Urinary bladder (tissue), 3 donors: ENCODE measurements at regions not wholly inside any gene's neighbourhood (a gene's known extent, or its start where the extent isn't known, plus 50 kb on each side); places are given as distances from the start of the nearest gene placed in this dataset.
A peak's percentile ranks its signal among the peaks of the same experiment; 100 is the strongest.
"Not testable (repeated sequence)": the region's sequence is repeated elsewhere in the genome, so short reads cannot be mapped to it uniquely, and the experiment has no call there.

Source experiments
- DNase-seq: peaks from one replicate; pipeline ENCODE4 v3.0.0-alpha.2; 2015; ENCODE audit errors: extremely low spot score
- H3K27ac ChIP-seq: one replicate; pipeline ENCODE4 v1.5.1; 2013; ENCODE audit warnings: low read depth, mild to moderate bottlenecking, moderate library complexity
- H3K36me3 ChIP-seq: one replicate; pipeline ENCODE4 v1.6.1; 2013; ENCODE audit warnings: mild to moderate bottlenecking, moderate library complexity; ENCODE audit not compliant: insufficient read depth
- H3K4me1 ChIP-seq: one replicate; pipeline ENCODE4 v1.6.1; 2013; ENCODE audit warnings: mild to moderate bottlenecking, moderate library complexity; ENCODE audit not compliant: insufficient read depth
- H3K4me3 ChIP-seq: one replicate; pipeline ENCODE4 v1.5.1; 2013; ENCODE audit warnings: low read depth, low read length
- WGBS: extraction: QIAGEN DNeasy Blood & Tissue Kit; methylation state at CpG from one replicate; pipeline ENCODE4 v1.1.7; 2013; 5-methylcytosine and 5-hydroxymethylcytosine counted together
- donor health status: healthy with polysubstance abuse.
- donor health status: healthy.

GRCh38 chrX:131663726-131664125 is 119.9 kb downstream of the OR13H1 start:
- 96% methylated on average over 9 of the region's 9 CpGs for WGBS
- H3K36me3 ChIP-seq, H3K27ac ChIP-seq, DNase-seq, H3K4me1 ChIP-seq, H3K4me3 ChIP-seq: not testable (repeated sequence)

GRCh38 chrX:131671735-131672134 is 127.9 kb downstream of the OR13H1 start:
- no peaks in the 10 kb centered on the region for H3K36me3 ChIP-seq
- WGBS = 26% methylated on average over 2 of the region's 2 CpGs
- DNase-seq = peak; percentile 5
- no peaks in the 10 kb centered on the region for H3K4me1 ChIP-seq
- H3K4me3 ChIP-seq = no peak overlapping the region
- no peak overlapping the region for H3K27ac ChIP-seq

DNA sequence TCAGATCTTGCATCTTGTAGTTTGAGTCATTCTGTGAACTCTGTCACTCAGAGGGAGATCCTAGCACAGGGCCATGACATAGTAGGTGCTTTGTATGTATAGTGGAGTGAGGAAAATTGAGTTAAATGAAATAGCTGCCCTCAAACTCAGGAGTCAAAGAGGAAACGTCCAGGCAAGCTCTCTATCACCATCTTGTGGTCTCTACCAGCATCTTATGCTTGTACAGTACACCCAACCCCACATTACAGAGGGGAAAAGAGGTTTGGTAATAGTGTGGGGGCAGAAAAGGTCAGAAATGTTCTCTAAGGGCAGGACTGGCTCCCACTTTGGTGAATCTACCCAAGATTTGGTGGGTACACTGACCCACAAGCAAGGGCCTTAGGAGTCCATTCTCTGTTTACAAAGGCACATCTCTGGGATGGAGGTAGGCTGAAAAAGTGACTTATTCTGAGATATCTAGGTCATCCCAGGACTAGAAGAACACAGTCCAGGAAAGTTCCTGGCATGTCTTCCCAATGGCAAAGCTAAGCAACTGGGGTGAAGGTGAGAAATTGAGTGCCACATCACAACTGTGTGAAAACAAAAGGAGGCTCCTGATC is 131.8 kb downstream of the OR13H1 start:
- Histone ChIP-seq H3K27ac (no peak overlapping the region), H3K4me3 (no peak overlapping the region), H3K4me1 (no peaks in the 10 kb centered on the region), H3K36me3 (no peaks in the 10 kb centered on the region)
- WGBS = 28% methylated on average over 1 of the region's 1 CpG
- DNase-seq = no peak

DNA sequence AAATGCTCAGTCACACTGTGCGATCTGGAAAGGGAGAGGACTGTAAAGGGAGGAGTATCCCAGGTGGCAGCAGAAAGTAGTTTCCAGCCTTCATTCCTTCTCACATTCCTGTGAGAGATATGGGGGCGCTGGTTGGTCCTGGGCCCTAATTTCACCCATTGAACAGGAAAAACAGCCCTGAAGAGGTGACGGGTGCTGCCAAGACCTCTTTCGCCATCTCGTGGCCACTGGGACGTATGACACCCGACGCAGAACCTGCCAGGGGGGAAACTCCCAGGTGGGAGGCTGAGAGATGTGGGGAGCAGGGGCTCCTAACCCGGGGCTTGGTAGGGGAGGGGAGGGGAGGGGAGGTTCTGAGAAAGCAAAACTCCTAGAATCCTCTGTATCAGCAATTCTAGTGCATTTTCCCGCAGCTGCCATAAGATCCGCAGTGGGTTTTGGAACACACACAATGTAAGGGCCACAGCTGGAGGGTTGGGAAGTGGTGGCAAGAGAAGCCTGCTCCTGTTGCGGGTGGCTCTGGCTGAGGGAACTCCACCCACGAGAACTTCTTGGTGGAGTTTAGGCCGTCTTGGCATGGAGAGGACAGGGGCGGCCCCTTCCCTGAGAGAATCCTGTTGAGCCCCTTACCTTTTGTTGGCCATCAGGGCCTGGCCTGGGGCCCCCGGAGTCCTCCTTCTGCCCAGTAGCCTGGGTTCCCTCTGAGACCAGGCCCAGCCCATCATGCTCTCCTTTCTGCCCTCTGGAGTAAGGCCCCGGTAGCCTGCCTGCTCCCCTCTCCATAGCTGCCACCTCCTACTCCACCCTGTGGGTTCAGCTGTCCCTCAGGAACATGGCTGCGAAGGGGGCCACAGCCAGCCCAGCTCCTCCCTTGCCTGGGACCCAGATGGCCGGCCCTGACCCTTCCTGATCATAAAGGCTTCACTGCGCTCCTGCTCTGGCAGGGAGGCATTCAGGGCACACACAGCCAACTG is 134.1 kb downstream of the OR13H1 start:
- DNase-seq = no peak
- no peak overlapping the region for H3K4me3 ChIP-seq
- H3K4me1 ChIP-seq = no peaks in the 10 kb centered on the region
- H3K36me3 ChIP-seq = no peaks in the 10 kb centered on the region
- 53% methylated on average over 20 of the region's 20 CpGs for WGBS
- H3K27ac ChIP-seq = no peak overlapping the region

DNA sequence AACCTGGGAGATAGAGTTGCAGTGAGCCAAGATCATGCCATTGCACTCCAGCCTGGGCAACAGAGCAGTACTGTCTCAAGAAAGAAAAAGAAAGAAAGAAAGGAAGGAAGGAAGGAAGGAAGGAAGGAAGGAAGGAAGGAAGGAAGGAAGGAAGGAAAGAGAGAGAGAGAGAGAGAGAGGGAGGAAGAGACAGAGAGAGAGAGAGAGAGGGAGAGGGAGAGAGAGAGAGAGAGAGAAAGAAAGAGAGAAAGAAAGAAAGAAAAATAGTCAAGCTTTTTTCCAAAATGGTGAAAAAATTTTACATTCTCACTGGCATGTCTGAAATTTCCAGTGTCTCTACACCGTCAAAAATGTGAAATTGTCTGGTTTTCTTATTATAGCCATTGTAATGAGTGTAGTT is 138.9 kb downstream of the OR13H1 start:
- 82% methylated on average over 1 of the region's 1 CpG for WGBS
- not testable (repeated sequence) for DNase-seq, H3K4me1 ChIP-seq, H3K27ac ChIP-seq, H3K36me3 ChIP-seq, H3K4me3 ChIP-seq

DNA sequence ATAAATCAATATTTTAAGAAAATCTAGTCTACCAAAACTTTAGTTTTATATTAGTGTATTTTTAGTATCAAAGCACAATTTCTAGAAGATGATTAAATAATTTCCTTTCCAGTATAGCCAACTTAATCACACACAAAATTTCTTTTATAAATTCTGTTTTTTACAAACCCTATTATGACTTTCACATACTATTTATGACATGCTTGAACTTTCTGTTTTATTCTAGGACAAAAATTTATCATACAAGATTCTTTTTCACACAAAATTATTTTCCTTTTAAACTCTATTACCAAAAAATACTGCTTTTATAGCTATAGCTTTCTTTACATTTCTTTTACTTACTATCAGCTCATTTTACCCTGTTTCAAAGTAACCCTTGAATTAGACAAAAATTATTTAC is 149.5 kb downstream of the OR13H1 start:
- Histone ChIP-seq H3K36me3 (no peaks in the 10 kb centered on the region), H3K4me3 (no peak overlapping the region), H3K4me1 (no peaks in the 10 kb centered on the region), H3K27ac (no peak overlapping the region)
- DNase-seq = no peak

DNA sequence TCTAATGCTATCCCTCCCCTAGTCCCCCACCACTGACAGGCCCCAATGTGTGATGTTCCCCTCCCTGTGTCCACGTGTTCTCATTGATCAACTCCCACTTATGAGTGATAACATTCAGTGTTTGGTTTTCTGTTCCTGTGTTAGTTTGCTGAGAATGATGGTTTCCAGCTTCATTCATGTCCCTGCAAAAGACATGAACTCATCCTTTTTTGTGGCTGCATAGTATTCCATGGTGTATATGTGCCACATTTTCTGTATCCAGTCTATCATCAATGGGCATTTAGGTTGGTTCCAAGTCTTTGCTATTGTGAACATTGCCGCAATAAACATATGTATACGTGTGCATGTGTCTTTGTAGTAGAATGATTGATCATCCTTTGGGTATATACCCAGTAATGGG is 153.1 kb downstream of the OR13H1 start:
- not testable (repeated sequence) for H3K4me1 ChIP-seq, H3K27ac ChIP-seq, H3K36me3 ChIP-seq, DNase-seq, H3K4me3 ChIP-seq
- 92% methylated on average over 3 of the region's 3 CpGs for WGBS

DNA sequence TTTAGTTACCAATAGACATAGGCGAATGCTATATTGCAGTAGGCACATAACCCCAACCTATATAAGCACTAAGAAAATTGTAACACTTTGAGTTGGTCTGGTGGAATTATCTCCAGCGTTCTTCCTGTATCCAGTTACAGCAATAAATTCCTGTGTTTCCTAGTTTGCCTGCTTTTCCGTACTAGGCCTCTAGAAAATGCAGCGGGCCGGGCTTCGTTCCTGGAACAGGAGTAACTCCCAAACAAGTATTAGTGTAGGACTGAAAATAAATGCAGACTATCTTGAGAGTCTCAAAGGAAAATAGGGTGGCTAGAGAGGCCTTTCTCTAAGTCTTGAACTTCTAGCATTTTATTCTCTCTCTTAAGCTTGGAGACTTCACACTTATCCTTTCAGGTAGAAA is 159.8 kb downstream of the OR13H1 start:
- no peak overlapping the region for H3K4me3 ChIP-seq
- H3K36me3 ChIP-seq = no peaks in the 10 kb centered on the region
- no peak for DNase-seq
- H3K27ac ChIP-seq = no peak overlapping the region
- 63% methylated on average over 6 of the region's 6 CpGs for WGBS
- H3K4me1 ChIP-seq = no peaks in the 10 kb centered on the region

- Histone ChIP-seq H3K4me1 (no peaks in the 10 kb centered on the region), H3K27ac (no peak overlapping the region), H3K4me3 (no peak overlapping the region), H3K36me3 (no peaks in the 10 kb centered on the region)
- 93% methylated on average over 17 of the region's 17 CpGs for WGBS
- no peak for DNase-seq
These were observed 160.3 kb downstream of the OR13H1 start for GRCh38 chrX:131704136-131704695.

DNA sequence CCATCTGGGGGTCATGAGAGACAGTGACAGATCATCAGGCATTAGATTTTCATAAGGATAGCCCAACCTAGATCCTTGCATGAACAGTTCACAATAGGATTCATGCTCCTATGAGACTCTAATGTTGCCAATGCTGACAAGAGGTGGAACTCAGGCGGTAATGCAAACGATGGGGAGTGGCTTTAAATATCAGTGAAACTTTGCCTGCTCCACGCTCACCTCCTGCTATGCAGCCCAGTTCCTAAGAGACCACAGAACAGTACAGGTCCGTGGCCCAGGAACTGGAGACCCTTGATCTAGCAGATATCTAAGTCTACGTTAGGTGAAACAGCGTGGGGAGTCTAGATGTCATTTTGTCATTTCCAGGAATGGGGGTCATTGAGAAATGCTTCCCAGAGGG is 165.7 kb downstream of the OR13H1 start:
- WGBS = 91% methylated on average over 6 of the region's 6 CpGs
- no peak overlapping the region for H3K4me3 ChIP-seq
- H3K27ac ChIP-seq = no peak overlapping the region
- H3K36me3 ChIP-seq = no peaks in the 10 kb centered on the region
- no peaks in the 10 kb centered on the region for H3K4me1 ChIP-seq
- DNase-seq = no peak

DNA sequence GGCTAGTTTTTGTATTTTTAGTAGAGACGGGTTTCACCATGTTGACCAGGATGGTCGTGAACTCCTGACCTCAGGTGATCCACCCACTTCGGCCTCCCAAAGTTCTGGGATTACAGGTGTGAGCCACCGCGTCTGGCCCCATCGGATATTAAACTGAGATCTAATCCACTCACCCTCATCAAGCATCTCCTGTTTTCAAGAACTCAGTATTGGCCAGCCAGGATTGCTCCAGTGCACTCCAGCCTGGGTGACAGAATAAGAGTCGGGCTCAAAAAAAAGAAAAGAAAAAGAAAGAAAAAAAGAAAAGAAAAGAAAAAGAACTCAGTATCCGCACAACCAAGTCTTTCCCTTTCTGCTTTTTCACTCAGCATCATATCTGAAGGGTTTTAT is 167.6 kb downstream of the OR13H1 start:
- no peaks in the 10 kb centered on the region for H3K36me3 ChIP-seq
- no peak overlapping the region for H3K4me3 ChIP-seq
- no peak overlapping the region for H3K27ac ChIP-seq
- 94% methylated on average over 8 of the region's 8 CpGs for WGBS
- H3K4me1 ChIP-seq = no peaks in the 10 kb centered on the region
- DNase-seq = no peak

DNA sequence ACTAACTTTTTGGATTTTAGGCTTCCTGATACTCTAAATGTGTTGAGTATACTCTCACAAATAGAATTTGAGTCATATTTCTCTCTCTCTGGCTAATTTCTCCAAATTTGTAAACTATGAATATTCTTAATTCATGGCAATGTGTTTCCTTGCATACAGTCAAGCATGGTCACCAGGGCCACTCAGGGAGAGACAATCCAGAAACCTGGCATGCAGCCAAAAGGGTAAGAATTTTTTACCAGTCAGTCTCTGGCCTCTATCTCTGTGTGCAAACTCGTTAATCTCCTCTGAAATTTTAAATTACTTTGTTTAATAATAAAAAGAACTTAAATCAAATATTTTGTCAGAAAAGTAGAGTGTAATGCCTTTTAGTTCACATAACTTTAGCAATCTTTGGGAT is 179.8 kb downstream of the OR13H1 start:
- Histone ChIP-seq H3K4me1 (no peaks in the 10 kb centered on the region), H3K27ac (no peak overlapping the region), H3K4me3 (no peak overlapping the region), H3K36me3 (no peaks in the 10 kb centered on the region)
- WGBS = 70% methylated on average over 1 of the region's 1 CpG
- DNase-seq = no peak

GRCh38 chrX:131724292-131724691 is 180.4 kb downstream of the OR13H1 start:
- Histone ChIP-seq H3K4me3 (no peak overlapping the region), H3K4me1 (no peaks in the 10 kb centered on the region), H3K27ac (no peak overlapping the region), H3K36me3 (no peaks in the 10 kb centered on the region)
- WGBS = 91% methylated on average over 2 of the region's 2 CpGs
- DNase-seq = no peak

- Histone ChIP-seq H3K27ac (no peak overlapping the region), H3K4me3 (no peak overlapping the region), H3K36me3 (no peaks in the 10 kb centered on the region), H3K4me1 (no peaks in the 10 kb centered on the region)
- WGBS = 88% methylated on average over 7 of the region's 7 CpGs
- DNase-seq = no peak
These were observed 181.3 kb downstream of the OR13H1 start for GRCh38 chrX:131725001-131725654.
